GM20000 (cell line): ENCODE measurements at regions not wholly inside any gene's neighbourhood (a gene's known extent, or its start where the extent isn't known, plus 50 kb on each side); places are given as distances from the start of the nearest gene placed in this dataset.

Source experiments
- DNase-seq: peaks from one replicate; pipeline ENCODE4 v3.0.0; 2012; ENCODE audit warnings: low spot score
- TF ChIP-seq, protein P1 (sequence below): IDR thresholded peaks from 2 replicates; pipeline ENCODE4 v1.5.1; 2012; ENCODE audit warnings: mild to moderate bottlenecking, control low read depth; ENCODE audit errors: extremely low read depth, missing control alignments

DNA sequence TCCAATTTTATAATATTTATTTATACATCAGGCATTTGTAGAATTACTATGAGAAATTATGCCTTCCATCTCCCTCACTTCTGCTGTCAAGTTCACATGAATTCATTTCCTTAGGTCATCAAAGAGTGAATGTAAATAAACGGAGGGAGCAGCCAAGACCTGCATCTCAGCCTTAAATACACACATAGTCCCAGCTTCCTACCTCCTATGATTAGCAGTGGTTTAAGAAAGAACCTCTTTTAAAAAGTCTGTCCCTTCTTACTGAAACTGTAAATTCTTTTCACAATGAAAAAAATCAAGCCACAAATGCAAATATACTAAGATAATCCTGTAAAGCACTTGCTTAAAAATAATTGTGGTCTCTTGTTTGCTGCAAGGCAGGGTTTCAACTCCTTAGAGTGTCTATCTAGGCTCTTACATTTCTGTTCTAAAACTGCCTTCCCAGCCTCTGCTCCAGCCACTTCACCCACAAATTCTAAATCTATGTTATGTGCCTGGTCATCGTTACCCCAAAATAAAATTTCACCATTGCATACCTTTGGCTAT, 532.7 kb upstream of the FSHR start:
- TF ChIP-seq, protein P1, sequence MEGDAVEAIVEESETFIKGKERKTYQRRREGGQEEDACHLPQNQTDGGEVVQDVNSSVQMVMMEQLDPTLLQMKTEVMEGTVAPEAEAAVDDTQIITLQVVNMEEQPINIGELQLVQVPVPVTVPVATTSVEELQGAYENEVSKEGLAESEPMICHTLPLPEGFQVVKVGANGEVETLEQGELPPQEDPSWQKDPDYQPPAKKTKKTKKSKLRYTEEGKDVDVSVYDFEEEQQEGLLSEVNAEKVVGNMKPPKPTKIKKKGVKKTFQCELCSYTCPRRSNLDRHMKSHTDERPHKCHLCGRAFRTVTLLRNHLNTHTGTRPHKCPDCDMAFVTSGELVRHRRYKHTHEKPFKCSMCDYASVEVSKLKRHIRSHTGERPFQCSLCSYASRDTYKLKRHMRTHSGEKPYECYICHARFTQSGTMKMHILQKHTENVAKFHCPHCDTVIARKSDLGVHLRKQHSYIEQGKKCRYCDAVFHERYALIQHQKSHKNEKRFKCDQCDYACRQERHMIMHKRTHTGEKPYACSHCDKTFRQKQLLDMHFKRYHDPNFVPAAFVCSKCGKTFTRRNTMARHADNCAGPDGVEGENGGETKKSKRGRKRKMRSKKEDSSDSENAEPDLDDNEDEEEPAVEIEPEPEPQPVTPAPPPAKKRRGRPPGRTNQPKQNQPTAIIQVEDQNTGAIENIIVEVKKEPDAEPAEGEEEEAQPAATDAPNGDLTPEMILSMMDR, result no peak
- no peak for DNase-seq

DNA sequence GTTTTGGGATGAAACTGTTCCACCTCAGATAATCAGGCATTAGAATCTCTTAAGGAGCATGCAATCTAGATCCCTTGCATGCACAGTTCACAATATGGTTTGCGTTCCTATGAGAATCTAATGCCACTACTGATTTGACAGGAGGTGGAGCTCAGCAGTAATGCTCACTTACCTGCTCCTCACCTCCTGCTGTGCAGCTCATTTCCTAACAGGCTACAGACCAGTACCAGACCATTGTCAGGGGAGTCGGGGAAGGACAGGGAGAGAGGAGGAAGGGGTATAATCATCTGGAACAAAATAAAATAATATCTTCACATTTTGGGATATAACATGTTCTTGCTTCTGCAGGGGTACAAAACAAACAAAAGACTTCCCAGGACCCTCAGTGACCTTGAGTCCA, 532.0 kb upstream of the FSHR start:
- no peak for DNase-seq
- TF ChIP-seq, protein P1, result no peak

DNA sequence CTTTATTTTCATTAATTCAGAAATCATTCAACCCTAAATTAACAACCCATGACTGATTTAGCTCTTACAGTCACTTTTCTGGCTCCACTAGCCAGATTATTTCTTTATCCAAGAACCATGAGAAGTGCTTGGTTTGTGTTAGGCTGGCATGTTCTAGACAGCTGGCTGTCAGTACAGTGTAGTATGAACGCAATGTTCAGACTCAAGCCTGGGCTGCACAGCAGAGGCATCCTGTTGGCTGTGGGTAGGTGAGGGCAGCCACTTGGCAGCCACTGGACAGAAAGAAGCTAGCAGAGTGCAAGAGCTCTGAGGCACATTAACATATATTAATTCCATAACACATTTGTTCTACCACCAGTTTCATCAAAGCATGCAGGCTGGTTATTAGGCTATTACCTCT, 522.9 kb upstream of the FSHR start:
- DNase-seq, result no peak
- TF ChIP-seq, protein P1, result no peak

DNA sequence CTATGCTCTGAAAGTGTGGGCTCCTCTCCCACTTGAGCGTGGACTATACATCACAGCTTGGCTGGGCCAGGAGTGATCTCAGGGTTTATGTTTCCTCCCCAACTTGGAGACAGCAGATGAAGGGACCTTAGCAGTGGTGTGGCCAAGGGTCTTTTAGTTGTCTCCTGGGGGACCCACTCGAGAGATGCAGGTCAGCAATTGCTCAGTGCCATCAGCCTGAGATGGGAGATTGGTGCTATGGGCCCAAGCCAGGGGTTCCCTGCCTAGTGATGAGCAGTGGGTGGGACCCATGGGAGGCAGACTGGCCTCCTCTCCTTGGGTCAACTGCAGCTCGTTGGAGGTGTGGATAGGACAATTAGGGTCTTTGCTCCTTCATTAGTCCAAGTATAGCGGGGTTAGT, 510.5 kb upstream of the FSHR start:
- TF ChIP-seq, protein P1, result no peak
- DNase-seq, result no peak

DNA sequence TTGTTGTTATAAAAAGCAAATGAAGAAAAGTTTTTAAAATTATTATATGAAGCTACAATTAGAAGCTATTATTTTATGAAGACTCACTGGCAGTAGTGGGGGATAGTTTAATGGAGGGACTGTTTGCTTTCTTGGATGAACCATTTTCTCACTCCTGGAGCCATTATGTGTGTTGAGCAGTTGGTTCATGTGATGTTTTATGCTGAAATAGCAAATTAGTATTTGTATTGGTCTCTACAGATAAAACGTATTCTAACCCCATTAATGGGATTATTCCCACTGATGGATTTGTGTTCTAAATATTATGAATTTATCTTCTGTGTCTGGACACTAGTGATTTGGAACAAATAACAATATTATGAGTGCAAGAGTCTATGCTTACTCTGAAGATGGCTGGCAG, 507.5 kb upstream of the FSHR start:
- DNase-seq, result no peak
- TF ChIP-seq, protein P1, result no peak

DNA sequence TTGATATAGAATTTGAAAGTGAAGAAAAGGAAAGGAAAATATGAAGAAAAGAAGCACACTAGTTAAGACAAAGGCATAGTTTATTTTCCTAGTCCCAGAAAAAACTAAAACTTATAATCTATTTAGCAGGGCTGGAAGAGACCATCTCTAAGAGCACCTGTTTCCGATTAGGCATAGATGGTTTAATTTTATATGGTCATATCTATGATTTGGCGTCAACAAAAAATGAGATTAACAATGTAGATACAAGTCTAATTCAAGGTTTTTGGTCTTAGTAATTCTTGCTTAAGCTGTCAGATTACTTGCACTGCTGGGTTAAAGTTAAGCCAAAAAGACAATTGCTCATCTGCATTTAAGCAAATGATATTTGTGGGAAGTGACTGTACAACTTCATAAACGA, 502.5 kb upstream of the FSHR start:
- TF ChIP-seq, protein P1, result no peak
- no peak for DNase-seq

DNA sequence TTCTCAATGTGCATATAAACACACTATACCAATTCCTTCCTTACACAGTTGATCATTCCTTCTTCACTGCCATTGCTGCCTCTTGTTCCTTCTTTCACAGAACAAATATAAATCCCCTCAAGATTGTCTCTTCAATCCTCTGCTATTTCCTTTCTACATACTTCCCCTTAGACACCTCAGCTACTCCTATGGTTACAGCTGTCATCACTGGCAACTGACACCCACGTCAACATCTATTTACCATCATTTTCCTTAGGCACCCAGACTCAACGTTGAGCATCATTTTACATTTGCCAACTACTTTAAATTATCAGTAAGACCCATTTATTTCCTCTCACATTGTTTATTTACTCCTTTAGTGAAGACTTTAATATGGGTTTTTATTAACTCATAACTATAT, 488.8 kb upstream of the FSHR start:
- no peak for DNase-seq
- TF ChIP-seq, protein P1, result no peak

DNA sequence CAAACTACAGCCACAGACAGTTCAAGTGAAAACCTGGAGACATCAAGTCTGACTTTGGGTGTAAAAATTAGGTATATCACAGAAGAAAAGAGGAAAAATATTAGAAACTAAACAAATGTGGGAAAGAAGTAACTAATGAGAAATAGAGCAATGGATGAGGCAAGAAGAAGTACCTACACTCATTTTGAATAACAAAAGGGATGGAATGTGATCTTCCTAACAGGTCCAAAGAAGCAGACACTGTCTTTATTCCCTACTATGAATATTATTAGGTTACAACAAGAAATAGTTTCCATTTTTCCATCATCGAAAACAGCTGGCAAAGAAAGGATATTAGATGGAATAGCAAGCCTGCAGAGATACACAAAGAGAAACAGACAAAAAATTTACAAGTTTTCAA, 486.3 kb upstream of the FSHR start:
- no peak for DNase-seq
- TF ChIP-seq, protein P1, result no peak
